GM23248 (cell line): ENCODE measurements at regions not wholly inside any gene's neighbourhood (a gene's known extent, or its start where the extent isn't known, plus 50 kb on each side); places are given as distances from the start of the nearest gene placed in this dataset.
"Not testable (repeated sequence)": the region's sequence is repeated elsewhere in the genome, so short reads cannot be mapped to it uniquely, and the experiment has no call there.

Experiments used
- DNase-seq: peaks from one replicate; pipeline ENCODE4 v3.0.0-alpha.2; 2015
- H2AFZ ChIP-seq: fragments of 200-600 bp; sonication (generic); 2 replicates; pipeline ENCODE4 v1.6.1; 2016; ENCODE audit warnings: antibody characterized with exemption
- H3F3A ChIP-seq: fragments of 200-600 bp; sonication (generic); 2 replicates; pipeline ENCODE4 v1.6.1; 2016; ENCODE audit warnings: mild to moderate bottlenecking, antibody characterized with exemption, mixed run types; ENCODE audit not compliant: insufficient read depth
- H3K27ac ChIP-seq: fragments of 200-600 bp; sonication (generic); 2 replicates; pipeline ENCODE4 v1.5.1; 2016; ENCODE audit warnings: mild to moderate bottlenecking
- H3K27me3 ChIP-seq: fragments of 200-600 bp; sonication (generic); replicated peaks from 2 replicates; pipeline ENCODE4 v1.6.1; 2016; ENCODE audit warnings: mild to moderate bottlenecking; ENCODE audit not compliant: insufficient read depth
- H3K36me3 ChIP-seq: fragments of 200-600 bp; sonication (generic); 2 replicates; pipeline ENCODE4 v1.6.1; 2016; ENCODE audit warnings: low read depth, mild to moderate bottlenecking
- H3K4me1 ChIP-seq: fragments of 200-600 bp; sonication (generic); 2 replicates; pipeline ENCODE4 v1.6.1; 2016; ENCODE audit warnings: mild to moderate bottlenecking; ENCODE audit not compliant: insufficient read depth
- H3K4me2 ChIP-seq: fragments of 200-600 bp; sonication (generic); one replicate; pipeline ENCODE4 v1.6.1; 2016; ENCODE audit warnings: mild to moderate bottlenecking; ENCODE audit not compliant: unreplicated experiment
- H3K4me3 ChIP-seq: fragments of 200-600 bp; sonication (generic); 2 replicates; pipeline ENCODE4 v1.5.1; 2016; ENCODE audit warnings: mild to moderate bottlenecking
- H3K79me2 ChIP-seq: fragments of 200-600 bp; sonication (generic); 2 replicates; pipeline ENCODE4 v1.6.1; 2016; ENCODE audit warnings: mild to moderate bottlenecking; ENCODE audit not compliant: insufficient read depth
- H3K9ac ChIP-seq: fragments of 200-600 bp; sonication (generic); 2 replicates; pipeline ENCODE4 v1.6.1; 2016; ENCODE audit warnings: mild to moderate bottlenecking
- H3K9me2 ChIP-seq: fragments of 200-600 bp; sonication (generic); 2 replicates; pipeline ENCODE4 v1.6.1; 2016; ENCODE audit warnings: mixed run types, mild to moderate bottlenecking, moderate library complexity; ENCODE audit not compliant: insufficient read depth
- H3K9me3 ChIP-seq: fragments of 200-600 bp; sonication (generic); one replicate; pipeline ENCODE4 v1.6.1; 2017; ENCODE audit warnings: low read depth
- H4K20me1 ChIP-seq: fragments of 200-600 bp; sonication (generic); 2 replicates; pipeline ENCODE4 v1.6.0; 2016; ENCODE audit not compliant: insufficient read depth
- EZH2 ChIP-seq: fragments of 200-600 bp; sonication (generic); IDR thresholded peaks from 2 replicates; pipeline ENCODE4 v1.6.1; 2018; ENCODE audit warnings: antibody characterized with exemption, mild to moderate bottlenecking; ENCODE audit not compliant: insufficient read depth, poor library complexity, severe bottlenecking
- EZH2phosphoT487 ChIP-seq: fragments of 200-600 bp; sonication (generic); IDR thresholded peaks from 2 replicates; pipeline ENCODE4 v1.6.1; 2018; ENCODE audit warnings: antibody characterized with exemption, moderate library complexity, mild to moderate bottlenecking, low read depth; ENCODE audit not compliant: insufficient read depth
- WGBS, 2 experiments: methylation state at CpG; one replicate each; pipeline ENCODE4 v1.1.6; 2015 to 2017; ENCODE audit warnings: low lambda C conversion rate in 2 of 2, low coverage in 1 of 2; ENCODE audit errors: missing lambda C conversion rate in 2 of 2; 5-methylcytosine and 5-hydroxymethylcytosine counted together
- in situ Hi-C: fragments of 300-500 bp; cut with MboI; formaldehyde crosslinking; loops from 2 replicates; pipeline ENCODE4 v1.15.0; 2020

DNA sequence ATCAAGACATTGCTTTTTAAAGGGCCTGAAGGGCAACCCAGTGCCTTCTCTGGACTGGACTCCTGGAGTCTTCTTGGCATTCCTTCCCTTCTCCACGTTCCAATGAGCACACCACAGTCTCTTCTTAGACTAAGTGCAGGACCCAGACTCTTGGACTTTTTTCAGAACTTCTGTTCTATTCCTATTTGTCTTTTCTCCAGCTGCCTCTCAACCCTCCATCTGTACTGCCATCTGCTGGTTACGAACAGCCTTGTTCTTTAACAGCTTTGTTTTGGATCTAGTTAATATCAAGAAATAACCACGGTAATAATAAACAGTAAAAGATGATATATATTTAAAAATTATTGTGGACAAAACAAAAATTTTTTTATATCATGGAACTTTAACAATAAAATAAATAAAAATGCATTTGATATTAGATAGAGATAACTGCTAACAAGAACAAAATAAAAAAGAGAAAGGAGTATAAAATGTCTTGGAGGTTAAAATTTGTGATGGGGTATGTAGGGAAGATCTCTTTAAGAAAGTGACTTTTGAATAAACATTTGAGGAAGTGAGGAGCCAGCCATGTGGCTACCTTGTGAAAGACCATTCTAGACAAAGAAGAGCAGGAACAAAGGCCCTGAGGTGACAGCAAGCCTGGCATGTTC, 105.1 kb upstream of the HCRTR2 start:
- Histone ChIP-seq H3K9me3 (no peaks in the 10 kb centered on the region), H3K9me2 (no peaks in the 10 kb centered on the region), H3K4me1 (no peaks in the 10 kb centered on the region), H3K27ac (no peak overlapping the region), H3F3A (no peaks in the 10 kb centered on the region), H2AFZ (no peak overlapping the region), H3K4me3 (no peak overlapping the region), H3K4me2 (no peak overlapping the region), H3K79me2 (no peaks in the 10 kb centered on the region), H4K20me1 (no peaks in the 10 kb centered on the region), H3K27me3 (no peaks in the 10 kb centered on the region; the same call in 1 of the 2 replicates), H3K36me3 (no peaks in the 10 kb centered on the region), H3K9ac (no peak overlapping the region)
- WGBS, 2 experiments, result 3 to 7% methylated on average over 3 of the region's 3 CpGs
- peak; percentile 72 for DNase-seq
- no peak for TF ChIP-seq EZH2
- no peak for TF ChIP-seq EZH2phosphoT487
- in situ Hi-C loops, result loop anchor here (10.0 kb wide), 1 partner anchor 1084 kb away; no protein-coding TSS in a partner anchor

DNA sequence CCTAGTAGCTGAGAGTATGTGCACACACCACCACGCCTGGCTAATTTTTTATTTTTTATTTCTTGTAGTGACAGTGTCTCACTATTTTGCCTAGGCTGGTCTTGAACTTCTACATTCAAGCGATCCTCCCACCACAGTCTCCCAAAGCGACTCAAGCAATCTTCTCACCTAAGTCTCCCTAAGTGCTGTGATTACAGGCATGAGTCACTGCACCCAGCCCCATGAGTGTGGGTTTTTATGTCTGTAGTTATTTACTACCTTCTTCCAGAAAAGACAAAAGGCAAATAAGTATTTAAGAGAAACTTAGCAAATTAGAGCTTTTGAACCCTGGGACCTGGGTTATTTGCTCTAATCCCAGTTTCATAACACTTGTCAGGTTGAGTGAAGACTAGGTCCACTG, 92.3 kb upstream of the HCRTR2 start:
- H3K4me1 ChIP-seq, result no peaks in the 10 kb centered on the region
- H3K9me3 ChIP-seq, result no peaks in the 10 kb centered on the region
- no peaks in the 10 kb centered on the region for H3K79me2 ChIP-seq
- TF ChIP-seq EZH2phosphoT487 (no peak), EZH2 (no peak)
- H3K27me3 ChIP-seq, result no peaks in the 10 kb centered on the region
- WGBS, 2 experiments, result 54 to 66% methylated on average over 3 of the region's 3 CpGs
- no peaks in the 10 kb centered on the region for H4K20me1 ChIP-seq
- H3K27ac ChIP-seq, result no peak overlapping the region
- in situ Hi-C loops, result no loop called here
- H3K36me3 ChIP-seq, result no peaks in the 10 kb centered on the region
- no peak overlapping the region for H2AFZ ChIP-seq
- DNase-seq, result no peak
- H3K4me2 ChIP-seq, result no peak overlapping the region
- no peak overlapping the region for H3K9ac ChIP-seq
- no peak overlapping the region for H3K4me3 ChIP-seq
- no peaks in the 10 kb centered on the region for H3K9me2 ChIP-seq
- no peaks in the 10 kb centered on the region for H3F3A ChIP-seq

DNA sequence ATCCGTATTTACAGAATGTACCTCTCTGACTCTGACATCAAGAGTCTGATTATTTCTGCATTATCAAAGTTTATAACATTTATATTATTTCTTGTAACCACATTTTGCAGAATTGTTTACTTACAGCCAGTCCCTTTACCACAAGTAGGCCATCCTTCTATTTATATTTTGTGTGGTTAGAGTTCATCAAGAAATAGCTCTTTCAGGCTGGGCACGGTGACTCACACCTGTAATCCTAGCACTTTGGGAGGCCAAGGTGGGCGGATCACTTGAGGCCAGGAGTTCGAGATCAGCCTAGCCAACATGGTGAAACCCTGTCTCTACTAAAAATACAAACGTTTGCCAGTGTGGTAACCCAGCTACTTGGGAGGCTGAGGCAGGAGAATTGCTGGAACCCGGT, 86.3 kb upstream of the HCRTR2 start:
- H3K9me2 ChIP-seq, H3K36me3 ChIP-seq, H4K20me1 ChIP-seq, H3K27me3 ChIP-seq, H3F3A ChIP-seq, H3K79me2 ChIP-seq, H3K9me3 ChIP-seq, H3K4me2 ChIP-seq, H3K9ac ChIP-seq, H2AFZ ChIP-seq, in situ Hi-C loops, DNase-seq, H3K27ac ChIP-seq, H3K4me1 ChIP-seq, H3K4me3 ChIP-seq: not testable (repeated sequence)
- 27 to 35% methylated on average over 6 of the region's 6 CpGs for WGBS, 2 experiments

DNA sequence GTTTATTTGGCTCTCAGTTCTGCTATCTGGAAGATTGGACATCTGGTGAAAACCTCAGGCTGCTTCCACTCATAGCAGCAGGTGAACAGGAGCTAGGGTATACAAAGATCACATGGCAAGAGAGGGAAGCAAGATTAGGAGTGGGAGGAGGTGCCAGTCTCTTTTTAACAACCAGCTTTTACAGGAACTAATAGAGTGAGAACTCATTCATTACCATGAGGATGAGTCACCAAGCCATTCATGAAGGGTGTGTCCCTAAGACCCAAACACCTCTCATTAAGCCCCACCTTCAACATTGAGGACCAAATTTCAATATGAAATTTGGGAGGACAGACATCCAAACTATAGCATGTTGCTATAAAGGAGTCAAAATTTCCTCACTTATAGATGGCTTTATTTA, 85.4 kb upstream of the HCRTR2 start:
- H3K9me2 ChIP-seq, result no peaks in the 10 kb centered on the region
- no peak overlapping the region for H3K9ac ChIP-seq
- H3K4me2 ChIP-seq, result no peak overlapping the region
- TF ChIP-seq EZH2, result no peak
- TF ChIP-seq EZH2phosphoT487, result no peak
- in situ Hi-C loops, result no loop called here
- no peak overlapping the region for H2AFZ ChIP-seq
- H3K27ac ChIP-seq, result no peak overlapping the region
- no peaks in the 10 kb centered on the region for H3K36me3 ChIP-seq
- no peak for DNase-seq
- no peaks in the 10 kb centered on the region for H4K20me1 ChIP-seq
- H3K4me1 ChIP-seq, result no peaks in the 10 kb centered on the region
- H3F3A ChIP-seq, result no peaks in the 10 kb centered on the region
- no peaks in the 10 kb centered on the region for H3K27me3 ChIP-seq
- H3K4me3 ChIP-seq, result no peak overlapping the region
- no peaks in the 10 kb centered on the region for H3K9me3 ChIP-seq
- no peaks in the 10 kb centered on the region for H3K79me2 ChIP-seq

DNA sequence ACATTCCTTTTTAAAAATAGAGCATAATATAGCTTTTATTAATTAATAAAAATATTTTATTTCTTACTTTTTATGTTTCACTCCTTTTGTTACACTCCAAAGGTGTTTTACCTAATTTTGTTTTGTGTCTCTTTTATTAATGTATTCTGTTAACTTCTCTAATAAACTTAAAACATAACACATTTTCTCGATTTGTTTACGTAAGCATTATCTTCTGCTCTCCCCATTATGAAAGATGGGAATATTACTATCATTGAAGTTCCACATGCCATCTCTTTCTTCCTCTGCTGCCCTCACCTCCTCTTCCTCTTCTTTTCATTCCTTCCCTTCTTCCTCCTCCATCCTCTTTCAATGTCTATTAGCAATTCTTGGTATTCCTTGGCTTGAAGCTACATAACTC, 85.0 kb upstream of the HCRTR2 start:
- in situ Hi-C loops, result no loop called here
- no peak overlapping the region for H3K4me3 ChIP-seq

More for the DNA sequence above, 85.0 kb upstream of the HCRTR2 start:
- no peaks in the 10 kb centered on the region for H3K4me1 ChIP-seq
- H3K27me3 ChIP-seq, result no peaks in the 10 kb centered on the region
- H3K79me2 ChIP-seq, result no peaks in the 10 kb centered on the region
- H3K9me3 ChIP-seq, result no peaks in the 10 kb centered on the region
- H3K27ac ChIP-seq, result no peak overlapping the region
- no peak overlapping the region for H3K4me2 ChIP-seq
- no peaks in the 10 kb centered on the region for H3F3A ChIP-seq
- H3K9me2 ChIP-seq, result no peaks in the 10 kb centered on the region
- no peak for DNase-seq
- WGBS, 2 experiments, result 50 to 59% methylated on average over 2 of the region's 2 CpGs
- TF ChIP-seq EZH2phosphoT487 (no peak), EZH2 (no peak)
- no peaks in the 10 kb centered on the region for H3K36me3 ChIP-seq
- H4K20me1 ChIP-seq, result no peaks in the 10 kb centered on the region
- no peak overlapping the region for H2AFZ ChIP-seq
- no peak overlapping the region for H3K9ac ChIP-seq
